ENCODE measurements at regions not wholly inside any gene's neighbourhood (a gene's known extent, or its start where the extent isn't known, plus 50 kb on each side); places are given as distances from the start of the nearest gene placed in this dataset.

DNA sequence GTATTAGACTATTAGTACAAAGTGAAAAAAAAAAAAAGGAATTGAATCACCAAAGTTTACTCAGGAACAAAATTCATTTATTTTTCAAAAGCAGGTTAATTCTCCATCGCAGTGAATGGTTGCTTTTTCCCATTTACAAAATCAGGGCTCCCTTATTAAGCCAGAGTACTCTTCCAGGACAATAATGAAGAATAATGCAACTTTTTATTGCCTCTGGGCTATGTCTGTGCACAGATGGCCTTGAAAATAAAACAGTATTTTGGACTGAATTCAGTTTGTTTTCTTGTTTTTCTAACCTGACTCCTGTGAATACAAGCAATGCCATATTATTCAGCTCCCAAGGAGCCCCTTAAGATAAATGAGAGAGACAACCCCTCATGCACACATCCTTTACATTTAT, 246.8 kb downstream of the KCNS3 start:
- Histone ChIP-seq H3K27ac (no peak overlapping the region), H3K4me3 (replicated peaks in 1 of 3) (no peak overlapping the region), H3K36me3 (no peaks in the 10 kb centered on the region), H3K27me3 (no peaks in the 10 kb centered on the region), H3K4me1 (no peaks in the 10 kb centered on the region), H3K9me3 (no peaks in the 10 kb centered on the region)
- no peak for TF ChIP-seq POLR2A (IDR thresholded peaks at IDR 0.05)
- TF ChIP-seq, protein P1, sequence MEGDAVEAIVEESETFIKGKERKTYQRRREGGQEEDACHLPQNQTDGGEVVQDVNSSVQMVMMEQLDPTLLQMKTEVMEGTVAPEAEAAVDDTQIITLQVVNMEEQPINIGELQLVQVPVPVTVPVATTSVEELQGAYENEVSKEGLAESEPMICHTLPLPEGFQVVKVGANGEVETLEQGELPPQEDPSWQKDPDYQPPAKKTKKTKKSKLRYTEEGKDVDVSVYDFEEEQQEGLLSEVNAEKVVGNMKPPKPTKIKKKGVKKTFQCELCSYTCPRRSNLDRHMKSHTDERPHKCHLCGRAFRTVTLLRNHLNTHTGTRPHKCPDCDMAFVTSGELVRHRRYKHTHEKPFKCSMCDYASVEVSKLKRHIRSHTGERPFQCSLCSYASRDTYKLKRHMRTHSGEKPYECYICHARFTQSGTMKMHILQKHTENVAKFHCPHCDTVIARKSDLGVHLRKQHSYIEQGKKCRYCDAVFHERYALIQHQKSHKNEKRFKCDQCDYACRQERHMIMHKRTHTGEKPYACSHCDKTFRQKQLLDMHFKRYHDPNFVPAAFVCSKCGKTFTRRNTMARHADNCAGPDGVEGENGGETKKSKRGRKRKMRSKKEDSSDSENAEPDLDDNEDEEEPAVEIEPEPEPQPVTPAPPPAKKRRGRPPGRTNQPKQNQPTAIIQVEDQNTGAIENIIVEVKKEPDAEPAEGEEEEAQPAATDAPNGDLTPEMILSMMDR (IDR thresholded peaks at IDR 0.05): no peak
- 78 to 87% methylated on average over 1 of the region's 1 CpG for WGBS, 2 donors
- no peak for DNase-seq
- intact Hi-C loops (cut with DNase I): no loop called here

DNA sequence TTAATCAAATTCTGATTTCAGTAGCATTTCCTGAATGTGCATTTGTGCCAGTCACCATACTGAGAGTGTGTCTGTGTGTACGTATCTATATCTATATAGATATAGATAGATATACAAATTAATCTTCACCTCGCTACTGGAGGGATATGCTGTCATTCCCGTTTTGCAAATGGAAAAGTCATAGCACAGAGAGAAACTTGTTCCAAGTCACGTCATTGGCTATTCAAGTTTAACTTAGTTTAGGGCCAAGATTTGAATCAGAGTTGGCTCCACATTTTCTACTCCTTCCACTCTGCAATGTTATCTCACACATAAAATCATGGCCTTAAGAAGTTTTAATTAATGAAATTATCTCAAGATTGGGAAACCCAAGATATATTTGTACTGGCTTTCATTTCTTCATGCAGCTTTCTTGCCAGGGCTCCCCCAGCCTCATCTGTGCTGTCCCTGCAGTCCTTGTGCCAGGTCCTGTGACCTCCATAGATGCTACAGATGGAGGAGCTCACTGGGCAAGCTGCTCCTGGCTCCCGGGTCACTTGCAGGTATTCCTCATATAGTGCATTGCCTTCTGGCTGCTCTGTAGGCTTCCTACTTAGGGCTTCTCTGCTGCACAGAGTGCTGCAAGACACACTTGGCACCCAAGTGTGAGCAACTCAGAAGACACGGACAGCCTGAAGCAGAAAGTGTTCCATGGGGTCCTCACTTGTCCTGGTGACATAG, 245.8 kb downstream of the KCNS3 start:
- DNase-seq: no peak

DNA sequence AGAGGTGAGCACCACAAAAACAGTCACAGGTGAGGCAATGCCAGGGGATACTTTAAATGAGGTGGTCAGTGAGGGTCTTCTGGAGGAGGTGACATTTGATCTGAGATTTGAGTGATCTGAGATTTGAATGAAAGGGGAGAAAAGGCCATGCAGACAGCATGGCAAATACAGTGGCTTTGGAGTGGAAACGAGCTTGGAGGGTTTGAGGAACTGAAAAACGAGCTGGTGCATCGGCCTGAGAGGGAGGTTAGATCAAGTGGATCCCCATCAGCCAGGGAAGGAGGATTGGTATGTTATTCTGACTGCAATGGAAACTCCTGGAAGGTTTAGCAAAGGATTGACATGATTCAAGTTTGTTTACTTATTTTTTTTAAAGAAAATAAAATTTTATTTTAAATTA, 245.1 kb downstream of the KCNS3 start:
- Histone ChIP-seq H3K36me3 (no peaks in the 10 kb centered on the region), H3K27me3 (no peaks in the 10 kb centered on the region), H3K27ac (no peak overlapping the region), H3K4me1 (no peaks in the 10 kb centered on the region), H3K9me3 (no peaks in the 10 kb centered on the region), H3K4me3 (replicated peaks in 1 of 3) (no peak overlapping the region)
- TF ChIP-seq, protein P1 (IDR thresholded peaks at IDR 0.05): no peak
- TF ChIP-seq POLR2A (IDR thresholded peaks at IDR 0.05): no peak
- no peak for DNase-seq
- 53 to 62% methylated on average over 3 of the region's 3 CpGs for WGBS, 2 donors
- intact Hi-C loops (cut with DNase I): no loop called here

More for the DNA sequence above, 245.8 kb downstream of the KCNS3 start:
- H3K9me3 ChIP-seq: no peaks in the 10 kb centered on the region
- no peak overlapping the region for H3K27ac ChIP-seq
- no peaks in the 10 kb centered on the region for H3K36me3 ChIP-seq
- H3K4me1 ChIP-seq: no peaks in the 10 kb centered on the region
- H3K27me3 ChIP-seq: no peaks in the 10 kb centered on the region
- TF ChIP-seq, protein P1 (IDR thresholded peaks at IDR 0.05): no peak
- H3K4me3 ChIP-seq (replicated peaks in 1 of 3): no peak overlapping the region
- WGBS, 2 donors: 78 to 82% methylated on average over 6 of the region's 6 CpGs
- intact Hi-C loops (cut with DNase I): no loop called here

DNA sequence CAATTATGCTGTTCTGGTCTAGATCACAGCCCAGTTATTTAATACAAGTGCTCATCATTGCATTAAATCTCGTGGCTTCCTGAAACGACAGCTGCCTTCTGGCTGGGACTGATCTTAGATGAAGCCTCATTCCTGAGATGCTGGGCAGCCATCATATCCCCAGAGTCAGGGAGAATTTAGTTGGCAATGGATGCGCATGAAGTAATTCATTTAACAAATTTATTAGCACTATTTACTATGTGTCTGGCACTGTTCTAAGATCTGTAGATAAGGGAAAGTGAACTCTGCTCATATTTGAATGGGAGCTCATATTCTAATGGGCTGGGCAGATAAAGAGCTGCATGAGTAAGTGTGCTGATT, 244.7 kb downstream of the KCNS3 start:
- TF ChIP-seq POLR2A (IDR thresholded peaks at IDR 0.05): no peak
- TF ChIP-seq, protein P1 (IDR thresholded peaks at IDR 0.05): no peak
- intact Hi-C loops (cut with DNase I): no loop called here
- no peaks in the 10 kb centered on the region for H3K36me3 ChIP-seq
- H3K4me3 ChIP-seq (replicated peaks in 1 of 3): no peak overlapping the region
- H3K9me3 ChIP-seq: no peaks in the 10 kb centered on the region
- no peaks in the 10 kb centered on the region for H3K4me1 ChIP-seq
- no peak overlapping the region for H3K27ac ChIP-seq
- H3K27me3 ChIP-seq: no peaks in the 10 kb centered on the region
- WGBS, 2 donors: 61 to 72% methylated on average over 3 of the region's 3 CpGs
- no peak for DNase-seq

DNA sequence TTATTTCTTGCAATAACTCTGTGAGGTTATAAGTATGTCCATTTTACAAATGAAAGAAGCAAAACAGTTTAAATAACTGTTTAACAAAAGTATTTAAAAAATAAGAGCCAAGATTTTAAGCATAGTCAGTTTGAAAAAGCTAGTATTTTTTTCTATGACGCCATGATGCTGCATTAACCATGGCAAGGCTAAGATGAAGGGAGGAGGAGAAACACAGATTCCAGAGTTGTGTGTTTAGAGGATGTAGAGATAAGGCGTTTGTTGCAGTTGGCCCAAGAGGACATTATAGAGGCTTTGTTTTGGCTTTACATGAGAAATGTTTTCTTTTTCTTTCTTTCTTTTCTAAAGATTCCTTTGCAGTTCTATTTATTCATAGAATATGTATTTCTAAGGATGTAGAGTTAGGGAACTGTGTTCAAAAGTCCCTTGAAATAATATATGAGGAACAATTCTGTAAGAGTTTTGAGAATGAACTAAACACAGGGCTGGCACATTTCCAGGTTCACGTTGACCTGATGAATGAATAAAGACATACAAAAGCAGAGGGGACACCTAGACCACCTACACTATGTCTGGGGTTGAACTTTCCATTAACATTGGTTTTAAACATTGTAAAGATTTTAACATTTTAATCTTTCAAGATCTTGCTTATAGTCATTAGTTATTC, 244.2 kb downstream of the KCNS3 start:
- 48 to 51% methylated on average over 3 of the region's 3 CpGs for WGBS, 2 donors
- Histone ChIP-seq H3K27me3 (no peaks in the 10 kb centered on the region), H3K36me3 (no peaks in the 10 kb centered on the region), H3K9me3 (no peaks in the 10 kb centered on the region), H3K4me3 (replicated peaks in 1 of 3) (no peak overlapping the region), H3K4me1 (no peaks in the 10 kb centered on the region), H3K27ac (no peak overlapping the region)
- intact Hi-C loops (cut with DNase I): no loop called here
- DNase-seq: no peak
- TF ChIP-seq POLR2A (IDR thresholded peaks at IDR 0.05): no peak
- TF ChIP-seq, protein P1 (IDR thresholded peaks at IDR 0.05): no peak
